GM19395 (cell line): ENCODE measurements at regions not wholly inside any gene's neighbourhood (a gene's known extent, or its start where the extent isn't known, plus 50 kb on each side); places are given as distances from the start of the nearest gene placed in this dataset.

ENCODE experiments used
- ATAC-seq: cut with Tn5 transposase; IDR thresholded peaks from one replicate; pipeline ENCODE4 v1.9.1; 2021; ENCODE audit warnings: mild to moderate bottlenecking, moderate library complexity; ENCODE audit not compliant: unreplicated experiment

DNA sequence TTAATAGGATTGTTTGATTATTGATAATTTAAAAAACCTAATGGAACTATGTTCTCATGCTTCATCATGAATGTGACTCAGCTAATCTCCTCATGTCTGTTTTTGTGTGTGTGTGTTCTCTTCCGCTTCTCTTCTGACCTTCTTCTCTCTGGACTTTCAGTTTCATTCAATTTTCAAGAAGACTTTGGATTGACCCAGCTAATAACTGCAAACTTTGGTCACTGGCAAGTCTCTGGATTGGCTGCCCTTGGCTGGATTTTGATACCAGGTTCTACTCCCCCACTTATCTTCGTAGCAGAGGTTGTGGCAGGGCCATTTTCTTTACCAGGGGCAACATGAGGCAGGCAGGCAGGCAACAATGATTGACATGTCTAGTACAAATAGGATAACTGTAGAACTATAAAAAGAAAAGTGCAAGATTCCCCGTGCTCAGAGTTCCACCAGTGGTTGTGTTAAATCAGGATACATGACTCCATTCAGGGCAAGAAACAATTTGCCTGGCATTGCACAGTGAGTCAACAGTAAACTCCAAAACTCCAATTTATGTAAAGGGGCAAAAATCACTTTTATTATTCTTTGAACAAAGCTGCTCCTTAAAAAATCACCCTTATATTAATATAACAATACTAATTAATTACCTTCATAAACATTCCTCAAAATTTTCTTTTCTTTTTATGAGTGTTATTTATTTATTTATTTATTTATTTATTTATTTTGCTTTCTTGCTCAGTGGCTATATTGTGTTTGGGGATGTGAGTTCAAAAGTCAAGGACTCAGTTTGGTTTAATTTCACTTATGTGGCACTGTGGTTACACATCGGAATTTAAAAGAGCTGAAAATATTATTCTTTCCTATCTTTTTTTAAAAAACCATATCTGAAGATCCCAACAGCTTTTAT is 167.6 kb downstream of the RND3 start:
- no peak for ATAC-seq

DNA sequence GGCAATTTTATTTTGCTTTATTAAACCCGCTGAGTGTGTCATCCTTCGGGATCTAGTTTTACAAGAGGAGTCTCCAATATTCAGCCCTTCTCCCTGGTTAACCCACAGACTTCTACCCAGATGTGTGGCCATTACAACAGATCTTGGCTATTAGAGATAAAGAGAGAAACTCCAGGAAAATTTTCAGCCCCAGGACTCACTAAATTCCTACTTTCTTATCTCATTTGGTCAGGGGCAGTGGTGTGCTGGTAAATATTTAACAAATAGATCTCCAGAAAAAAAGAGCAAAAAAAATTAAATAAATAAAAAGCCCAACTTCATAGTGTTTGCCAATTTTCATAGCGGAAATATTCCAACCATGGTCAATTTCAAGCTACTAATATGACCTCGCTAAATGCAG is 168.4 kb downstream of the RND3 start:
- no peak for ATAC-seq

DNA sequence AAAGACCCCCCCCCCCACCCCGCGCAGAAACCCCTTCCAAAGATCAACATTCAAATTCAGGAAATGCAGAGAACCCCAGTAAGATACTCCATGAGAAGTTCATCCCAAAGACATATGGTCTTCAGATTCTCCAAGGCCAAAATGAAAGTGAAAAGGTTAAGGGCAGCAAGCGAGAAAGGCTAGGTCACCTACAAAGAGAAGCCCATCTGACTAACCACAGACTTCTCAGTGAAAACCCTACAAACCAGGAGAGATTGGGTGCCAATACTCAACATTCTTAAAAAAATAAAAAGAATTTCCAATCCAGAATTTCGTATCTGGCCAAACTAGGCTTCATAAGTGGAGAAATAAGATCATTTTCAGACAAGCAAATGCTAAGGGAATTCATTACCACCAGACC is 175.2 kb downstream of the RND3 start:
- no peak for ATAC-seq

DNA sequence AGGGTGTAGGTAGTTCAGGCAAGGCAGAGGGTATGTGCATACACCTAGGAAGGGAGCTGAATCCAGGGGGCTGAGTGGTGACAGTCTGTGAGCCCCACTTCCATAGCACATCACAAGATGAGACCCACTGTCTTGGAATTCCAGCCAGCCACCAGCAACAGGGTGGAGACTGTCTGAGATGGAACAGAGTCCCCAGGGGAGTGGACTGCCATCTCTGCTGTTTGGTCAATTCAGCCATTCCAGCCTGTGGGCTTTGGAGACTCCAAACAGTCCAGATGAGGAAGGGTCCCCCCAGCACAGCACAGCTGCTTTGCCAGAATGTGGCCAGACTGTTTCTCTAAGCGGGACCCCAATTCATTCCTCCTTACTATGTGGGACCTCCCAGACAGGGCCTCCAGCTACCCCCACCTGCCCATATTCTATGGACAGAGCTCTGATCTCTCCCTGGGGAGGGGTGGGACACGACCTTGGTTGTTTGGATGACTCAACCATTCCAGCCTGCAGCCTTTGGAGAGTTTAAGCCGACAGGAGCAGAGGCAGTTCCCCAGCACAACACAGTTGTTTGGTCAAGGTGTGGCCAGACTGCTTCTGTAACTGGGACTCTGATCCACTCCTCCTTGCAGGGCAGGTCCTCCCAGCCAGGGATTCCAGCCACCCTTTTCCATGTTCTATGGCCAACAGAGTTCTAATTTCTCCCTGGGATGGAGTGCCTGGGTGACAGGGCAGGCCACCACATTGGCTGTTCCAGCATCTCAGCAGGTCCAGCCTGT is 178.0 kb downstream of the RND3 start:
- no peak for ATAC-seq

DNA sequence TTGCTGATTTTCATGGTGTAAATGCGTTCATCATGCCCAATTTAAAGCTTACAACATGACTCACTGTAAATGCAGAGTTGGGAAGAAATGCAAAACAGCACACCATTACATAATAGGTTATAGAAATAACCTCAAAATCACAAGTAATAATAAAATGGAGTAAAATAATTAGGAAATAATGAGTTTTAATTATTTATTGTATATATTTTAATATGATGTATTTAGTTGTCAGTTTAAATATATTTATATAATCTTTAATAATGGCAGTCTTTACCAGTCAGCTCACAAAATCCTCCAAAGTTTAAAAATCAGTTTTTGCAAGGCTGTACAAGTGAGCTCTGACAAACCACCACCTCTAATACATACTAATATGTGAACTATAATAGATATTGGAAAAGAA is 180.2 kb downstream of the RND3 start:
- no peak for ATAC-seq

DNA sequence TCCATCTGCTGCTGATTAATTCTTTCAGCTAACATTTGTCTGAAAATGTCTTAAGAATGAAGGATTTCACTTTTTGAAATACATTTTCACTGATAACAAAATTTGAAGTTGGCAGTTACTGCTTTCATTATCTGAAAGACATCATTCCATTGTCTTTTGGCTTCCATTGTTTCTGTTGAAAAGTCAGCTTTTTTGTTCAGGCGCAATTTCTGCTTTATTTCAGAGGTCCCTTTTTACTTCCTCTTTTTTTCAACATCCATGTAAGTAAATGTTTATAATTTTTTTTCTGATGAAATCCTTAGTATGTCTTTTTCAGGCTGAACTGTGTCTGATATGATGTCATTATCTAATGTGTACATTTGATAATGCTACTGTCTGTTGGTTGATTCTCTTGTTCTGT is 184.2 kb downstream of the RND3 start:
- ATAC-seq = no peak

DNA sequence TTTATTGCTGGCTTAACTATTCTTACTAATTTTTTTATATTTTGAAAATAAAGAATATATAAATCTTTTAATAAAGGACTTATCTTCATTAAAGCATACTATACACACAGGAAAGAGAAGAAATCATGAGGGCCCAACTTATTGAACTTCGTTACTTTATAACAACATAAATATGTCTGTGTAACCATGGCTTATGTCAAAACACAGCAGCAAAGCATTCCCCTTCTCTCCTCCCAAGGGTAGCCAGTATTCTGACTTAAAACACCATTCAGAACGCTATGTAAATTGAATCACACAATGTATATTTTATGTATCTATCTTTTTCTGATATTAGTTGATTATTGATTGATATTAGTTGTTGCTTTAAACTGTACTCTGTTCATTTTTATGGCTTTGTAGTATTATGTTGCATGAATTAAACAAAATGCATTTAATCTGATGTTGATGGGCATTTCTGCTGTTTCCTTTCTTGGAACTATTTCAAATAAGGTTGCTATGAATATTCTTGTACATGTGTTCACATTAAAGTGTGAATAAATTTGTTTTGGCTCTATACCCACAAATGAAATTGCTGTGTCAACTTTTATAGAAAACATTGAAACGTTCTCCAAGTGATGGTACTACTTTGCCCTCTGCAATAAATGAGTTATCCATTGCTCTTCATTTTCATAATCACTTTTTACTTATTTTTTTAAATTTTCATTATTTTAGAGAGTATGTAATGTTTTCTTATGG is 188.7 kb downstream of the RND3 start:
- ATAC-seq = no peak

DNA sequence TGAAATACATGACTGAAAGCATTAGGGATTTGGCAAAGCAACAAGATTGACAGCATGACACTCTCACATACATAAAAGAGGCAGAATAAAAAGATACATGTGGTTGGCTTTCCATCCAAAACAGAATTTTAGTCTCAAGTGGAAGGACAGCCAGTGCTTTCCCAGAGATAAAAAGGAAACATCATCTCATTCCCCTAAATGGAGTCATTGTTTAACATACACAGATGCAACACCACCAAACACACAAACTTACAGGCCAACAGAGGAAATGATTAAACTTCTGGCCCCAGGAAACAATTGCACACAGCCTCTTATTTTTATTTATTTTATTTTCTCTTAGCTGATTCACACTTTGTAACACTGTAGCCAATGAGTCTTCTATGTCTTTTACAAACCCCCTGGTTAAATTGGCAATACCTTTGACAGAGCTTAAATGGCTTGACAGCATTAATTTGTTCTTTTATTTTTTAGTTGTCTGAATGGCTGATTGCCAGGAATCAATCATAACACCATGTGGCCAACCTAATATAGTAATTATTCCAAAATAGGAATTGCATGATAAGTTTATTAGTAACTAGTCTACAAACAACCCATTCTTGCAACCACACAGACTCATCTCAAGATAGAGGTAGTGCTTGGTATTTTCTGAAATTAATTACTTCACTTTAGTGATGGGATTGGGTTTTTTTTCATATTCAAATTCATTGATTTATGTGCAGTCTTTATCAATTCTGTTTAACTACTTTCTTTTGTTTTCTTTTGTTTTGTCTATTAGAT is 190.5 kb downstream of the RND3 start:
- no peak for ATAC-seq

DNA sequence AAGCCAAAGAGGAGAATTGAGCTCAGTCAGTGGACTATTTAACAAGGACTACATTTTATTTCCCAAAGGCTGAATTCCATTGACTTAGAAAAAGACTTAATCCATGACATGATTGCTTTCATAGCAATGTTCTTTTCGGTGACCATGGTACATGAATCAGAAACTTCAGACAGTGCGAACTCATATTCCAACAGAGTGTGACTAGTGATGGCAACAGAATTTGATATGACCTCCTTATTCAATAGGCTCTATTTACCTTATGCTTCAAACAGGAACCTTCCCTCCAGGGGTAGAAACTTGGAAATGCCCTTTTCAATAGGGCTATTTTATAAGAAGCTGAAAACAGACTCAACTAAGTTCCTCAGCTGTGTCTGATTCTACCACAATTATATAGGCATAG is 191.9 kb downstream of the RND3 start:
- ATAC-seq = no peak

DNA sequence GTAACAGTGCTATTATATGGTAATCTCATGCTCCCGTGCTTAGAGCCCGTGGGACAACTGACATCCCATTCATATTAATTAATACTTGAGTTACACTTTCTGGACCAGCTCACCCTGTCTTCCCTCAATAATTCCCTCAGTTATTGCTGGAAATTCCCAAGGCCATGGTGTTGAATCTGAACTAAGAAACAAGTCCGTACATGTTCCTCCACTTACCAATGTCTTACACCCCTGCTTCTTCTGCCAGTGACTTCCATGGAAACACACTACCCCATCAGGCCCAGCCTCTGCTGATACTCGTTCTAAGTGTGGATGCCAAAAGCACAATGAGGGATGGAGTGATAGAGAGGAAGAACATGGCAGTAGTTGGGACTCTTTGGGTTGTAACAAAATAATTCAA is 193.7 kb downstream of the RND3 start:
- no peak for ATAC-seq

DNA sequence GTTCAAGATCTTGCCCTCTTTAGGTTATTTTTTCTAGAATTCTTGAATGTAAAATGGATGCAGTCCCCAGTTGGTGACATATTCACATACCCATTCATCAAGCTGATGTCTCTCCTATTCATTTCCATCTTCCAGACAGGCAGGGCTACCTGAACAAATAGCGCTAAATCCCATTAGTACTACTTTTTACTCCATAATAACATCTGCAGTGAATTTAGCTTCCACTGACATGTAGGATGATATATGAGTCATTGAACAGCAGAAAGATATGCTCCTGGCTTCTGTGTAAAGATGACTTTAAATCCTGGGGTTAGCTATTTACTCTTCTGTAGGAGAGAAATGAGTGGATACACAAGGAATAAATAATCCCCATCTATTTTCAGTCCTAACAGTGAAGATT is 194.7 kb downstream of the RND3 start:
- no peak for ATAC-seq

DNA sequence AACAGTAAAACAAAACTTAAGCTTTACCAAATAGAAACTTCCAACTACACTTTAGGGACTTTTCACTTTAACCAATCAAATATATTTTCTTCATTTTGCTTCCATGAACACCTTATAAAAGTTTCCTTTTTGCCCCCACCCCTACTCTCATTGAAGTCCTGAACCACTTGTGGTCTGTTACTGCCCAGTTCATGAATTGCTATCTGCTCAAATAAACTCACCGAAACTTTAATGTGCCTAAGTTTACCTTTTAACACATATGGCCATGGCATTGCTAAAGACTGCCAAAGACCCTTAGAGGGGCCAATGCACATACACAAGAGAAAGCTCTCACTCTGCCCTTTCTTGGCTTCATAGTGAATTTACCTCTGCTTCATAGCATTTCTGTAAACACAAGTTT is 195.3 kb downstream of the RND3 start:
- no peak for ATAC-seq

DNA sequence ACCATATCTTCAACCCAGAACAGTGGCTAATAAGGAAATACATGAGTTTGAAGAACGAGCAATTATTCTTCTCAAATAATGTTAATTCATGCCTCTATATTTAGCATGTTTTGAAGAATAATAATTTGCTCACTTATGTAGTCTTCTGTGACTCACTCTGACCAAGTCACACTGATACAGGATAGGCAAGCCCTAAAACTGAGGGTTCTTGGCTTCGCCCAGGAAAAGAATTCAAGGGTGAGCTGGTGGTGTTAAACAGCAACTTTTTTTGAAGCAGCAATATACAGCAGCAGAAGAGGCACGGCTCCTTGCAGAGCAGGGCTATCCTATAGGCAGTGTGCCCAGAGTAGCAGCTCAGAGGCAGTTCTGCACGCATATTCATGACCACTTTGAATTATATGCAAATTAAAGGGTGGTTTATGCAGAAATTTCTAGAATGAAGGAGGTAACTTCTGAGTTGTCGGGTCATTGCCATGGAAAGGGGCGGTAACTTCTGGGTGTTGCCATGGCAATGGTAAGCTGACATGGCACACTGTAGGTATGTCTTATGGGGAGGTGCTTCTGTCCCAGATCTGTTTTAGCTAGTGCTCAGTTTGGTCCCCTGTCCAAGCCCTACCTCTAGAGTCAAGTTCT is 200.6 kb downstream of the RND3 start:
- no peak for ATAC-seq

DNA sequence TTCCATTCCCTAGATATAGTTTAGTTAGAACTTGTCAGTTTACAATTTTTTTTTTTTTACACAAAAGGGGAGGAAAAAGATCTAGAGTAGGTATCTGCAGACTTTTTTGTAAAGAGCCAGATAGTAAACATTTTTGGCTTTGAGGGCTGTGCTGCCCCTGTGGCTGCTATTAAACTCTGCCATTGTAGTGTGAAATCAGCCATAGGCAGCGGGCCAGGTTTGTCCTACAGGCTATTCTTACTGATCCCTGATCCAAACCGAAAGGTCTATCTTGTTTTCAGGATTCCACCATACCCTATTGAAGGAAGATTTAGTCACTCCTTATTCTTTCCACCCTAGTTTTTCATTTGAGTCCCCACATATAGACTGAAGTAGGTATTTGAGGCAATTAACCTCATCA is 203.4 kb downstream of the RND3 start:
- no peak for ATAC-seq

DNA sequence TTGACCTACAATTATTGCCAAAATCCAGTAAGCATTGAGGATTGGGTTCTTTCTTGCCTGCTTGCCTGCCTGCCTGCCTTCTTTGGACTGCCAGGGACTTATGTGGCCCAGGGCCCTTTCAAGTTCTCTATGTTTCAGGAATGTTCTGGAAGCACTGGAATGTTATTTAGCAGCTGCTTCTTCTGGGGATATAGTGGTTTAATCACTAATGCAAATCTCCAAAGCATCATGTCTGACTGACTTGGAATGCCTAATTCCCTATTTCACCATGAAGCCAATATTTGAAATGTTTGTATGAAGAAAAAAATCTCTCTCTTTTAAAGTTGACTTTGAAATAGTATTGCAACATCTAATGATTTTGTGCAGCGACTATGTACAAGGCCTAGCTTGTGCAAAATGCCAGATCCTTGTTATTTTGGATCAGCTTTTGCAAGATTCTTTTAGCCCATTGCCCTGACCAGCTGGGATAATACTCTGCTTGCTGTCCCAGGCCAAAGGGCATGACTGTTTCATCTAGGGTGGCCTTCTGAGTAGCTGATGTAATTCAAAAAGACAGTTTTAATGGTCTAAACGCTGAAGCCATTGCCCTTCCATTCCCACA is 204.6 kb downstream of the RND3 start:
- ATAC-seq = no peak

DNA sequence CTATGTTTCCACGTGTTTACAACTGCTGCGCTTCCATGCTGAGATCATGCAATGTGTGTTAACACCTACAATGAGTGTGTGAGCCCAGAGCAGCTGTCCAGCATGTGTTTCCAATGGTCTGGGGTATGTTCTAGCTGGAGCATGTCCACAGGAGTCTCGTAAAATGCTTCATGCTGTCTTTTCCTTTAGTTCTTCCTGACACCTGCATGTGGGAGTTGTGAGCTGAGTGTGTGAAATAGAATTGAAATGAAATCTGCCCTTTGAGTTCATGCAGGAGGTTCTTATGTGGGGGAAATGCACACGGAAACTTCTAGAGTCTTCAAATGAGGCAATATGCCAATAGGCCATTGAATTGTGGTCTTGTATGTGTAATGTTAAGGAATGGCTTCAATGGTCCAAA is 205.1 kb downstream of the RND3 start:
- ATAC-seq = no peak

DNA sequence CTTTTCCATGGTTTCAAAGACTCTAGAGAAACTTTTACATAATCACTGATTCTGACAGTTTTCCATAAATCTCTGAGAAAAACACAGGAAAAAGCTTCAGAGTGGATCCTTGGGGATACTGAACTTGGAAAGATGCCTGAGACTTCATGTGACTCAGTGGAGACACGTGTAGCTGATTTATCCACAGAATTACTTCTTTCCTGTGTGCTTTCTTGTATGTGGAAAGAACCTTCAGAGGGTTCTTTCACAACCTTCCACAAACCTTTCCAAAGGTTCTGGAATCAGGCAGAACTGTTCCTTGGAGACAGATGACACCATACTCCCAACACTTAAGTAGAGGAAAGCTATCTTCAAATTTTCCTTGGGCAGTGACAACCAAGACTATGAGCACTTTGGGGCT is 207.2 kb downstream of the RND3 start:
- ATAC-seq = no peak

DNA sequence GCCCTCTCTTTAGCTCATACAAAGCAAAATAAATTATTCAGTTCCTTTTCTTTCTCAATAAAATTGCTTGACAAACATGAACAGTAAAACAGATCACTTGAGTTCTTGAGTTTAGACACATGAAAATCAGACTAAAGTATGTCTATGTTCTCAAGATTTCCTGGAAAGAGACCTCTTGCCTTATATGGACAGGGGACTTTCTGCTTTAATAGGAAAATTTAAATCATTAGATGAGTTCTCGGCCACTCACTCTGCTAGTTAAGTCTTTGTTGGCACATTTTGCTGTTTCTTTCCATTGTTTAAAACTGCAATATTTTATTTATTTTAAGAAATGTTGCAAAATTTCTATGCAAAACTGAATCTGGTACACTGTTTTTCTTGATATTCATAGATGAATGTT is 207.8 kb downstream of the RND3 start:
- ATAC-seq = no peak

DNA sequence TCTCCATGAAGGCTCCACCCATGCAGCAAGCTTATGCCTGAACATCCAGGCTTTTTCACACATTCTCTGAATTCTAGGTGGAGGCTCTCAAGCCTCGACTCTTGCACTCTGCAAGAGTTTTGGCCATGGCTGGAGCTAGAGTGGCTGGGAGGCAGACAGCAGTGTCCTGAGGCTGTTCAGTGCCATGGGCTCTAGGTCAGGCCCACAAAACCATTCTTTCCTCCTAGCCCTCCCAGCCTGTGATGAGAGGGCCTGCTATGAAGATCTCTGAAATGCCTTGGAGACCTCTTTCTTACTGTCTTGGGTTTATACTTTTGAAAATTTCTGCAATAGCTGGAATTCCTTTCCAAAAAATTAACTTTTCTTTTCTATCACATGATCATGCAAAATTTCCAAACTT is 210.7 kb downstream of the RND3 start:
- no peak for ATAC-seq

DNA sequence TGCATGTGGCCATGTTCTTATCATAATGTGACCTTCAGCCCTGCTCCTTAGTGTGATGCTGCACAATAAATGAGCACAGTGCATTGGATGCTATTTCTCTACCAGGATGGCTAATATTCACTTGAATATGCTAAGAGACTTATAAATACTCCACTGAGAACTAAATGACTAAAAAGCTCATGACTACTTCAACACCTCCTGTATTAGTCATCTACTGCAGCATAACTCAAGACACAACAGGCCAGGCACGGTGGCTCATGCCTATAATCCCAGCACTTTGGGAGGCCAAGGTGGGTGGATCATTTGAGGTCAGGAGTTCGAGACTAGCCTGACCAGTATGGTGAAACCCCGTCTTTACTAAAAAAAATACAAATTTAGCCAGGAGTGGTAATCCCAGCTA is 213.4 kb downstream of the RND3 start:
- no peak for ATAC-seq
